ENCODE measurements at regions not wholly inside any gene's neighbourhood (a gene's known extent, or its start where the extent isn't known, plus 50 kb on each side); places are given as distances from the start of the nearest gene placed in this dataset.

DNA sequence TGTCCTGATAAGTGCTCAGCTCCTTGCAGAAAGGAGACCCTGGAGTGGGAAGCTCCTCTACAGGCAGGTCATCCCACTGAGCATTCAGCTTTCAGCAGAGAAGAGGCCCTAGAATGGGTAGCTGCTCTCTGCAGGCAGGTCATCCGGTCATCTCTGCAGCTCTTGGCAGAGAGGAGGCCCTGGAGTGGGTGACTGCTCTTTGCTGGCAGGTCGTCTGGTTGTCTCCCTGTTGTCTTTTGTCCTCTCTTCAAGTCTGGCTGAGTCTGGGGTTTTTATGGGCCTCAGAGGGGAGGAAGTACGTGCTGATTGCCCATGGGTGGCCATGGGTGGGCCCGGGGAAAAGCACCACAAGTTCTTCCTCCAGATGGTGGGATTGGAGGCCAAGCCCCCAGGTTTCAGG is 250.3 kb upstream of the EDNRB start:
- TF ChIP-seq, protein P1, sequence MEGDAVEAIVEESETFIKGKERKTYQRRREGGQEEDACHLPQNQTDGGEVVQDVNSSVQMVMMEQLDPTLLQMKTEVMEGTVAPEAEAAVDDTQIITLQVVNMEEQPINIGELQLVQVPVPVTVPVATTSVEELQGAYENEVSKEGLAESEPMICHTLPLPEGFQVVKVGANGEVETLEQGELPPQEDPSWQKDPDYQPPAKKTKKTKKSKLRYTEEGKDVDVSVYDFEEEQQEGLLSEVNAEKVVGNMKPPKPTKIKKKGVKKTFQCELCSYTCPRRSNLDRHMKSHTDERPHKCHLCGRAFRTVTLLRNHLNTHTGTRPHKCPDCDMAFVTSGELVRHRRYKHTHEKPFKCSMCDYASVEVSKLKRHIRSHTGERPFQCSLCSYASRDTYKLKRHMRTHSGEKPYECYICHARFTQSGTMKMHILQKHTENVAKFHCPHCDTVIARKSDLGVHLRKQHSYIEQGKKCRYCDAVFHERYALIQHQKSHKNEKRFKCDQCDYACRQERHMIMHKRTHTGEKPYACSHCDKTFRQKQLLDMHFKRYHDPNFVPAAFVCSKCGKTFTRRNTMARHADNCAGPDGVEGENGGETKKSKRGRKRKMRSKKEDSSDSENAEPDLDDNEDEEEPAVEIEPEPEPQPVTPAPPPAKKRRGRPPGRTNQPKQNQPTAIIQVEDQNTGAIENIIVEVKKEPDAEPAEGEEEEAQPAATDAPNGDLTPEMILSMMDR (IDR thresholded peaks at IDR 0.05; ENCODE audit: insufficient read depth, low read length, poor library complexity, severe bottlenecking), result no peak
- TF ChIP-seq EZH2phosphoT487 (conservative IDR thresholded peaks at IDR 0.05; ENCODE audit: low read length), result no peak
